ENCODE measurements at regions not wholly inside any gene's neighbourhood (a gene's known extent, or its start where the extent isn't known, plus 50 kb on each side); places are given as distances from the start of the nearest gene placed in this dataset.
A peak's percentile ranks its signal among the peaks of the same experiment; 100 is the strongest.

DNA sequence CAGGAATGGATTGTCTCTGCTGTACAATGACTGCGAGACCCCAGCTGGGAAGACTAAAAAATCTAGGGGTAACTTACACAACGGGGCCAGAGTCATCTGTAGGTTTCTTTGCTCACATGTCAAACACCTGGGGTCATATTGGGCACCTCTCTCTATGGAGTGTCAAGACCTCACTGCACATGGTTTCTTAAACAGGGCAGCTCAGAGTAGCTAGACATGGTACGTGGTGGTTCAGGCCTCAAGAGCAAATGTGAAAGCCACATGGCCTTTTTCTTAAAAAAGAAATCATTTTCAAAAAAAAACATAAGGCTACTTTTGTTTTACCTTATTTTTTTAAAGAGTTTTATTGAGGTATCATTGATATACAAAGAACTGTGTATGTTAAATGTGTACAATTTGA is 162.2 kb upstream of the ITGB1 start:
- no peak overlapping the region for H3K4me3 ChIP-seq (ENCODE audit: low read depth, low read length)
- no peak for DNase-seq (ENCODE audit: low read depth, low spot score)
- in situ Hi-C loops (cut with HindIII; ENCODE audit: low sequenced_read_pairs): no loop called here
- TF ChIP-seq, protein P1, sequence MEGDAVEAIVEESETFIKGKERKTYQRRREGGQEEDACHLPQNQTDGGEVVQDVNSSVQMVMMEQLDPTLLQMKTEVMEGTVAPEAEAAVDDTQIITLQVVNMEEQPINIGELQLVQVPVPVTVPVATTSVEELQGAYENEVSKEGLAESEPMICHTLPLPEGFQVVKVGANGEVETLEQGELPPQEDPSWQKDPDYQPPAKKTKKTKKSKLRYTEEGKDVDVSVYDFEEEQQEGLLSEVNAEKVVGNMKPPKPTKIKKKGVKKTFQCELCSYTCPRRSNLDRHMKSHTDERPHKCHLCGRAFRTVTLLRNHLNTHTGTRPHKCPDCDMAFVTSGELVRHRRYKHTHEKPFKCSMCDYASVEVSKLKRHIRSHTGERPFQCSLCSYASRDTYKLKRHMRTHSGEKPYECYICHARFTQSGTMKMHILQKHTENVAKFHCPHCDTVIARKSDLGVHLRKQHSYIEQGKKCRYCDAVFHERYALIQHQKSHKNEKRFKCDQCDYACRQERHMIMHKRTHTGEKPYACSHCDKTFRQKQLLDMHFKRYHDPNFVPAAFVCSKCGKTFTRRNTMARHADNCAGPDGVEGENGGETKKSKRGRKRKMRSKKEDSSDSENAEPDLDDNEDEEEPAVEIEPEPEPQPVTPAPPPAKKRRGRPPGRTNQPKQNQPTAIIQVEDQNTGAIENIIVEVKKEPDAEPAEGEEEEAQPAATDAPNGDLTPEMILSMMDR (IDR thresholded peaks at IDR 0.05; ENCODE audit: low read depth, low read length): no peak

DNA sequence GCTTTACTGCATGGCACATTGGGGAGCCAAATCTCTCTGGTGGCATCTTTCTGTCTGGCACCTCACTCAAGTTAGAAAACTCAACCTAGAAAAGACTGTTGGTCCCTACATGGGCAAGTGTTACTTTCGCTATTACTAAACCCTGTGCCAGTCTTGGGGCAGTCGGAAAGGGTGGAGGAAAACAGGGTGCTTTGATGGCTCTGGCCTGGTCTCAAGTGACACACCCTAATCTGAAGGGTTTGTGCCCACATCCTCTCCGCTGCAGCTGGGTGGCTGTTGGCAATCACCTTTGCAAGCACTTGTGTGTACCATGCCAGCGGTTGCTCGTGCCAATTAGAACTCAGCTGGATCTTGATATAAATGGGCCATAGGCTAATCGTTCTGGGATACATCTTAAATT is 159.8 kb upstream of the ITGB1 start:
- DNase-seq (ENCODE audit: low read depth, low spot score): no peak
- in situ Hi-C loops (cut with HindIII; ENCODE audit: low sequenced_read_pairs): no loop called here
- TF ChIP-seq, protein P1 (IDR thresholded peaks at IDR 0.05; ENCODE audit: low read depth, low read length): no peak
- H3K4me3 ChIP-seq (ENCODE audit: low read depth, low read length): no peak overlapping the region

DNA sequence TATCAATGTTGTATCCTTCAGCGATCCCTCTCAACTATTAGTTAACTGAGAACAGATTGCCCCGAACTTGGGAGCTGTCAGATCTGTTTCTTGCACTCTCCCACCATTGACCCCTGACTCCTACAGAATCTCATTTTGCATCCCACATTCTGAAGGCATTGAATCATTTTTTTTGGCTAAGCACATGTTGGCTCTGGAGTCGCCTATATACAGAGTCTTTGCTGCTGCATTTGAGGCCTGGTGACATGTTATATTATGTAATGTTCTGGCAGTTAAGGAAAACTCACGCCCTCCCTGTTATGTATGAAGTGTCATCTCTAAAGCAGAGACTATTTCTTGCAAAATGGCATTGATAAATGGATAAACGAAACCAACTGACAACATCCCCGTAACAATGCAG is 159.2 kb upstream of the ITGB1 start:
- in situ Hi-C loops (cut with HindIII; ENCODE audit: low sequenced_read_pairs): no loop called here
- TF ChIP-seq, protein P1 (IDR thresholded peaks at IDR 0.05; ENCODE audit: low read depth, low read length): no peak
- DNase-seq (ENCODE audit: low read depth, low spot score): no peak
- H3K4me3 ChIP-seq (ENCODE audit: low read depth, low read length): no peak overlapping the region

DNA sequence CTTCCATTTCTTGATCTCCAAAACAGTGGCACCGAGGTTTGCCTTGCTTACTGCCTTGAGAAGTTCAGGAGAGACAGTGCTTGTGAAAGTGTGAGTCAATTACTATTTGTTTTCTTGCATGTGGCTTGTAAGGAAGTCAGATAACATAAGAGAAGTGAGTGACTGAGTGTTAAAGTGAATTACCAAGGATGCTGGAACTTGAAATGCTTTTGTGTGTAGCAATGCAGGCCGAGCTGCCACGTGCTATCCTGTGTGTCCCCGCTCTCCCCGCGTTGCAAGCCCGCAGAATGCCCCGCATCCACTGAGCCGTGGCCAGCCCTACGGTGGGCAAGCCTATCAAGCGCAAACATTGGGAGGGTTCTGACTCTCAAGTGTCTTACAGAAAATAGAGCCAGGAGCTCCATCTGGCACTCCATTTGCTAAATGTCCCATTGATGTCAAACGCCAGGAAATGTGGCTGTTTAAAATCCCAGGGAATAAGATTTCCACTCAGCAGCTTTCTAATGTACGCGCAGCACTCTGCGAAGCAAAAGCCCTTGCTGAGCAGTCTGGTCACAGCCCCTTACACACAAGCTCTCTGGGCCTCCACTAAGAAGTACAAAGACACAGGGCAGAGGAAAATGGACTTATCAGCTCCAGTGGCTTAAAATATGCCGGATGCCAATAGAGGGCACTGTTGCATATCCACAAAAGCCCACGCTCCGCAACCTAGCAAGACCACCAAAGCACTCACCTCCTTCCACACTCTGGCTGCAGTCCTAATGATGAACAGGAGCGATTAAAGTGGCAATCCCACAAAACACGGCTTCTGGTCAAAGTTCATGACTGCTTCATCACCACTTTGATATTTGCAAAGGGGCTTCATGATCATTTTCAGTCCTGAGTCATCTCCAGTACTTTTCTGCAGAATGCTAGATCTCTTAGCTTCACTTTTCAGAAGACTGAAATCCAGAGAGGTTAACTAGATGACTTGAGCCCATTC is 158.0 kb upstream of the ITGB1 start:
- TF ChIP-seq, protein P1 (IDR thresholded peaks at IDR 0.05; ENCODE audit: low read depth, low read length): peak; percentile 70
- H3K4me3 ChIP-seq (ENCODE audit: low read depth, low read length): no peak overlapping the region
- peak; percentile 81 for DNase-seq (ENCODE audit: low read depth, low spot score)
- in situ Hi-C loops (cut with HindIII; ENCODE audit: low sequenced_read_pairs): no loop called here

DNA sequence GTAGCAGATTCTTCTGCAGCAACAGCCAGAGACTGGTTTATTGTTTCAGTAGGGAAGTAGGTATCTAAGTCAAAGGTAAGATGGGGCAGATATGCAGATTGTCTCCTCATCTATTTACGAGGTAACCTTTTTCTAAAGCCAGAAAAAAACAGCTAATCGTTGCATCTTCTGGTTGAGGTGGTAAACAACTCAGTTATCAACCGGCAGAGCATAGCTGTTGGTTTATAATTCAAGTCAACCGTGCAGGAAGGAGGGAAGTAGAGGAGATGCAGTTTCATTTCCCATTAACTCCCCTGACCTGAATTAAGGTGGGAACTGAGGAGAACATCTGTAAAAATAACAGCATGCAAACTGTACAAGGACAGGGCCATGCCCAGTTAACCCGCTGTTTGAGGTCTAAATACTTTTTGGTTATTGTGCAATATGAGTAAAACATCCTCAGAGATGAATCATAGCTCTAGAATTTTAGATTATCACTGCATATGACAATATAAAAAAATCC is 156.5 kb upstream of the ITGB1 start:
- peak; percentile 45 for DNase-seq (ENCODE audit: low read depth, low spot score)
- no peak overlapping the region for H3K4me3 ChIP-seq (ENCODE audit: low read depth, low read length)
- in situ Hi-C loops (cut with HindIII; ENCODE audit: low sequenced_read_pairs): no loop called here
- TF ChIP-seq, protein P1 (IDR thresholded peaks at IDR 0.05; ENCODE audit: low read depth, low read length): no peak

DNA sequence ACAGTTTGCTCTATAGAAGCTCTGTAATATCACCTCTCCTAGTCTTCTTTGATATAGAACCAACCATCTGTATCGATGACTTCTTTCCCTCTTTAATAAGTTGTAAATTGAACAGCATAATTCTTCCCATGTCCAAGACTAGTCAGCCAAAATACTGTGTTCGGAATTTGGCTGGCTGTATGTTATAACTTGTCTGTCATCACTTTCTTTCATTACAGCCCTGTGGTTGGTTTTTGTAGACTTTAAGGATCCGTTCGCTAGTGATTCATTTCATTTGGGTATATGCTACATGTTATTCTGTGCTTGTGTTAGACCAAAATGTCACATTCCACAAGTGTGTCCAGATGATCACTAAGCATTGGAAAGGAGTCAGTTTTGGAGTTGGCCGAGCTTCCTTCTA is 155.4 kb upstream of the ITGB1 start:
- in situ Hi-C loops (cut with HindIII; ENCODE audit: low sequenced_read_pairs): no loop called here
- no peak overlapping the region for H3K4me3 ChIP-seq (ENCODE audit: low read depth, low read length)
- DNase-seq (ENCODE audit: low read depth, low spot score): peak; percentile 44
- TF ChIP-seq, protein P1 (IDR thresholded peaks at IDR 0.05; ENCODE audit: low read depth, low read length): no peak

All from astrocyte of the spinal cord (primary cell).